Endodermal cell (in vitro differentiated cells): ENCODE measurements at regions not wholly inside any gene's neighbourhood (a gene's known extent, or its start where the extent isn't known, plus 50 kb on each side); places are given as distances from the start of the nearest gene placed in this dataset.

ENCODE experiments used
- DNase-seq: peaks from one replicate; pipeline ENCODE4 v3.0.0-alpha.2; 2017
- H3K27ac ChIP-seq: 2 replicates; pipeline ENCODE4 v1.5.1; 2013; ENCODE audit warnings: mild to moderate bottlenecking, low read depth, low read length, moderate library complexity
- H3K27me3 ChIP-seq: 2 replicates; pipeline ENCODE4 v1.6.1; 2013; ENCODE audit warnings: mild to moderate bottlenecking, low read length, moderate library complexity; ENCODE audit not compliant: insufficient read depth, control insufficient read depth, poor library complexity, severe bottlenecking
- H3K36me3 ChIP-seq: 2 replicates; pipeline ENCODE4 v1.7.0; 2013; ENCODE audit warnings: mild to moderate bottlenecking, low read length, moderate library complexity; ENCODE audit not compliant: control insufficient read depth, insufficient read depth
- H3K4me1 ChIP-seq: one replicate; pipeline ENCODE4 v1.7.0; 2013; ENCODE audit warnings: low read length; ENCODE audit not compliant: control insufficient read depth, insufficient read depth
- H3K4me3 ChIP-seq: 2 replicates; pipeline ENCODE4 v1.5.1; 2013; ENCODE audit warnings: mild to moderate bottlenecking, low read length, moderate library complexity
- H3K9ac ChIP-seq: 2 replicates; pipeline ENCODE4 v1.6.1; 2013; ENCODE audit warnings: mild to moderate bottlenecking, low read length, moderate library complexity; ENCODE audit not compliant: poor library complexity, severe bottlenecking; ENCODE audit errors: extremely low read depth
- H3K9me3 ChIP-seq: 2 replicates; pipeline ENCODE4 v1.6.1; 2013; ENCODE audit warnings: mild to moderate bottlenecking, low read length, moderate library complexity; ENCODE audit not compliant: control insufficient read depth
- H3K27ac Mint-ChIP-seq: 2 replicates; pipeline ENCODE4 v1.8.0; 2020; ENCODE audit warnings: mixed read lengths
- H3K27me3 Mint-ChIP-seq: 2 replicates; pipeline ENCODE4 v1.8.0; 2021; ENCODE audit warnings: mild to moderate bottlenecking, mixed read lengths; ENCODE audit not compliant: insufficient read depth
- H3K36me3 Mint-ChIP-seq: 2 replicates; pipeline ENCODE4 v1.8.0; 2020; ENCODE audit warnings: low read depth, mixed read lengths
- H3K4me1 Mint-ChIP-seq: 2 replicates; pipeline ENCODE4 v1.8.0; 2020; ENCODE audit warnings: mixed read lengths
- H3K4me3 Mint-ChIP-seq: 2 replicates; pipeline ENCODE4 v1.8.0; 2020; ENCODE audit warnings: mild to moderate bottlenecking, moderate library complexity, mixed read lengths
- H3K9me3 Mint-ChIP-seq: 2 replicates; pipeline ENCODE4 v1.8.0; 2020; ENCODE audit warnings: mild to moderate bottlenecking, mixed read lengths
- WGBS, 2 experiments: methylation state at CpG; one replicate each; pipeline versions ENCODE4 v1.1.5 to v1.1.7; 2013; ENCODE audit warnings: missing lambda C conversion rate in 2 of 2, mixed read lengths in 1 of 2; ENCODE audit not compliant: insufficient coverage in 1 of 2, insufficient read length in 1 of 2; 5-methylcytosine and 5-hydroxymethylcytosine counted together
- TF ChIP-seq, protein P1 (sequence below): fragments of 200-600 bp; sonication (generic); conservative IDR thresholded peaks from 2 replicates; pipeline ENCODE4 v1.5.0; 2021; ENCODE audit warnings: antibody characterized with exemption, mild to moderate bottlenecking

DNA sequence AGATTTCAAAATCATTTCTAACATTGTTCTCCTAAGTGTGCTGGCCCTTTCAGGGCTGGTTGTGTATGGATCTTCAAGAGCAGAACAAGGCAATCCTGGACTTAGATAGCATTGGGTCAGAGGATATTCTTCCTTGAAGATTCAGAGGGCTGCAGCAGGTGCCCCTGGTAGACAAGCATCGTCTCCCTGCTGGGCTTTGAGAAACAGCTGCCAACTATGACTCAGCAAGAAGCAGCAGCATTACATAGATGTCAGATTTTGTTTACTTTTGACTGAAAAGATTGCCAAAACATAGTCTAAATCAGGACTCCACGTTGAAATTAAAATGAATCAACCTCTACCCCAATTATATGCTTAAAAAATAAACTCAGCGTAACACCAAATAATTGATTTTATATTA is 618.8 kb downstream of the SOCS6 start:
- no peak overlapping the region for H3K9ac ChIP-seq
- no peaks in the 10 kb centered on the region for H3K27me3 Mint-ChIP-seq
- WGBS, 2 experiments: 40 to 52% methylated on average over 1 to 3 of the region's 3 CpGs
- no peak overlapping the region for H3K4me3 Mint-ChIP-seq
- no peaks in the 10 kb centered on the region for H3K4me1 ChIP-seq
- DNase-seq: peak; percentile 63
- H3K27me3 ChIP-seq: no peaks in the 10 kb centered on the region
- no peaks in the 10 kb centered on the region for H3K36me3 ChIP-seq
- no peak overlapping the region for H3K27ac ChIP-seq
- TF ChIP-seq, protein P1, sequence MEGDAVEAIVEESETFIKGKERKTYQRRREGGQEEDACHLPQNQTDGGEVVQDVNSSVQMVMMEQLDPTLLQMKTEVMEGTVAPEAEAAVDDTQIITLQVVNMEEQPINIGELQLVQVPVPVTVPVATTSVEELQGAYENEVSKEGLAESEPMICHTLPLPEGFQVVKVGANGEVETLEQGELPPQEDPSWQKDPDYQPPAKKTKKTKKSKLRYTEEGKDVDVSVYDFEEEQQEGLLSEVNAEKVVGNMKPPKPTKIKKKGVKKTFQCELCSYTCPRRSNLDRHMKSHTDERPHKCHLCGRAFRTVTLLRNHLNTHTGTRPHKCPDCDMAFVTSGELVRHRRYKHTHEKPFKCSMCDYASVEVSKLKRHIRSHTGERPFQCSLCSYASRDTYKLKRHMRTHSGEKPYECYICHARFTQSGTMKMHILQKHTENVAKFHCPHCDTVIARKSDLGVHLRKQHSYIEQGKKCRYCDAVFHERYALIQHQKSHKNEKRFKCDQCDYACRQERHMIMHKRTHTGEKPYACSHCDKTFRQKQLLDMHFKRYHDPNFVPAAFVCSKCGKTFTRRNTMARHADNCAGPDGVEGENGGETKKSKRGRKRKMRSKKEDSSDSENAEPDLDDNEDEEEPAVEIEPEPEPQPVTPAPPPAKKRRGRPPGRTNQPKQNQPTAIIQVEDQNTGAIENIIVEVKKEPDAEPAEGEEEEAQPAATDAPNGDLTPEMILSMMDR: no peak
- H3K27ac Mint-ChIP-seq: peak overlapping the region; percentile 63
- H3K9me3 Mint-ChIP-seq: peaks cover 9% of the 10 kb centered on the region
- H3K4me3 ChIP-seq: no peak overlapping the region
- H3K36me3 Mint-ChIP-seq: no peaks in the 10 kb centered on the region
- H3K9me3 ChIP-seq: peaks cover 22% of the 10 kb centered on the region
- H3K4me1 Mint-ChIP-seq: peaks cover 7% of the 10 kb centered on the region

DNA sequence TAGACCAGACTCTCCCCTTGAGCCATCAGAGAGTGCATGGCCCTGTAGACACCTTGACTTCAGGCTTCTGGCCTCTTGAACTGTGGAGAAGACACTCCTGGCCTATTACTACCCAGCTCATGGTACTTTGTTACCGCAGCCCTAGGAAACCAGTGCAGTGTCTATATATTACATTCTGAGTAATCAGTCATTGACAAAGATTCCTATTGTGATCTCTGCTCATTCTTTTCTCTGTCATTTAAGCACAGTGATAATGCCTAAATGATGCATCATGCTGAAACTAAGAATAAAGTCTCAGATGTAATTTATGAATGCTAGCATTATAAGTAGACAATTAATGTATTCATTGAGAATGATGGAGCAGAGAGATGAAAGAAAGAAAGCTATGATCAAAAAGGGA is 603.5 kb downstream of the SOCS6 start:
- TF ChIP-seq, protein P1: no peak
- H3K9me3 ChIP-seq: peaks cover 38% of the 10 kb centered on the region
- no peak overlapping the region for H3K4me3 ChIP-seq
- no peaks in the 10 kb centered on the region for H3K36me3 ChIP-seq
- no peak for DNase-seq
- H3K27ac Mint-ChIP-seq: no peak overlapping the region
- H3K9ac ChIP-seq: no peak overlapping the region
- WGBS, 2 experiments: 57 to 89% methylated on average over 1 of the region's 1 CpG
- no peaks in the 10 kb centered on the region for H3K4me1 ChIP-seq
- H3K27me3 Mint-ChIP-seq: no peaks in the 10 kb centered on the region
- no peaks in the 10 kb centered on the region for H3K4me1 Mint-ChIP-seq
- no peaks in the 10 kb centered on the region for H3K9me3 Mint-ChIP-seq
- no peak overlapping the region for H3K4me3 Mint-ChIP-seq
- H3K27me3 ChIP-seq: no peaks in the 10 kb centered on the region
- H3K27ac ChIP-seq: no peak overlapping the region
- H3K36me3 Mint-ChIP-seq: no peaks in the 10 kb centered on the region

DNA sequence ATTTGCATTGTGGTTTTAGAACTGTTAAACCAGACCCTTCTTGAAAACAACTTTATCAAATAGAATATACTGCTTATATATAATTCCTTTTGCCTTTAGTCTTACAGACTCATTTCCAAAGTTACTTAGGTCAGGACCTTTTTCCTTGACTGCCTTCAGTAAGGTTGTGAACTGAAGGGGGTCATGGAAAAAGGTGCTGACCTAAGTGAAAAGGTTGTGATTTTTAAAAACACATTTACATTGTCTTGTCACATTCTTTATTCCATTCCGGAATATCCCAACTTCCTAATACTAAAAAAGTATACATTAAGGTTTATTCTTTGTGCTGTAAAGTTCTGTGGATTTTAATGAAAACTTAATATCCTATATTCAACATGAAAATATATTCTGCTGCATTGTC is 581.4 kb downstream of the SOCS6 start:
- Mint-ChIP-seq H3K4me3 (no peak overlapping the region), H3K4me1 (no peaks in the 10 kb centered on the region), H3K27ac (no peak overlapping the region), H3K36me3 (no peaks in the 10 kb centered on the region), H3K9me3 (peaks cover 14% of the 10 kb centered on the region), H3K27me3 (no peaks in the 10 kb centered on the region)
- WGBS, 2 experiments: no CpG with 5 or more reads among the region's 1 CpG
- Histone ChIP-seq H3K36me3 (no peaks in the 10 kb centered on the region), H3K27ac (no peak overlapping the region), H3K9me3 (peaks cover 55% of the 10 kb centered on the region), H3K4me1 (no peaks in the 10 kb centered on the region), H3K4me3 (no peak overlapping the region), H3K27me3 (no peaks in the 10 kb centered on the region), H3K9ac (no peak overlapping the region)
- TF ChIP-seq, protein P1: no peak
- DNase-seq: no peak
